ENCODE measurements at regions not wholly inside any gene's neighbourhood (a gene's known extent, or its start where the extent isn't known, plus 50 kb on each side); places are given as distances from the start of the nearest gene placed in this dataset.

DNA sequence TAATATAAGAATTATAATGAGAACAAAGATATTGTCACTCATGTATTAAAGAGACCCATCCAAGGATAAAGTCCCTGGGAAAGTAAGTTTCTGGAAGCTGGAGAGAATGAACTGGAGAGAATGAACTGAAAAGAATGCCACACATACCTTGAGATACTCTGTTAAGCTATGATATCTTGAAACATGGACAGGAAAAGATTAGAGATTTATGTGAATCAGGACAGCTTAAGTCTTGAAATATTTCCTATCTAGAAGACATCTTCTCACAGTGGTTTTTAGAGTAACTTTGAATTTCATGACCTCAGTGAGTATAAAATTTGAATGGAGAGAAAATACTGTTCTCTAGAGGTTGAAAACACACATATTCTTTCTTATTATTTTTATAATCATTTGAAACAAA is 201.3 kb upstream of the HMCN1 start:
- no peaks in the 10 kb centered on the region for H3K36me3 ChIP-seq (ENCODE audit: control insufficient read depth, insufficient read depth, low read length)
- ATAC-seq (ENCODE audit: low read depth) (no peak), DNase-seq (no peak)
- no peak overlapping the region; the same call in 1 of the 2 replicates for H3K18ac ChIP-seq (ENCODE audit: low read depth, low read length)
- intact Hi-C loops (cut with micrococcal nuclease), result no loop called here
- no peak overlapping the region for H4K91ac ChIP-seq (ENCODE audit: insufficient read depth, low read depth, low read length)
- no peak overlapping the region for H2AK9ac ChIP-seq (replicated peaks; ENCODE audit: low read depth, low read length, poor library complexity)
- H3K14ac ChIP-seq (replicated peaks; ENCODE audit: low read depth, low read length), result no peak overlapping the region
- no peaks in the 10 kb centered on the region for H3K4me1 ChIP-seq (ENCODE audit: control insufficient read depth, insufficient read depth, low read length)
- TF ChIP-seq, protein P1, sequence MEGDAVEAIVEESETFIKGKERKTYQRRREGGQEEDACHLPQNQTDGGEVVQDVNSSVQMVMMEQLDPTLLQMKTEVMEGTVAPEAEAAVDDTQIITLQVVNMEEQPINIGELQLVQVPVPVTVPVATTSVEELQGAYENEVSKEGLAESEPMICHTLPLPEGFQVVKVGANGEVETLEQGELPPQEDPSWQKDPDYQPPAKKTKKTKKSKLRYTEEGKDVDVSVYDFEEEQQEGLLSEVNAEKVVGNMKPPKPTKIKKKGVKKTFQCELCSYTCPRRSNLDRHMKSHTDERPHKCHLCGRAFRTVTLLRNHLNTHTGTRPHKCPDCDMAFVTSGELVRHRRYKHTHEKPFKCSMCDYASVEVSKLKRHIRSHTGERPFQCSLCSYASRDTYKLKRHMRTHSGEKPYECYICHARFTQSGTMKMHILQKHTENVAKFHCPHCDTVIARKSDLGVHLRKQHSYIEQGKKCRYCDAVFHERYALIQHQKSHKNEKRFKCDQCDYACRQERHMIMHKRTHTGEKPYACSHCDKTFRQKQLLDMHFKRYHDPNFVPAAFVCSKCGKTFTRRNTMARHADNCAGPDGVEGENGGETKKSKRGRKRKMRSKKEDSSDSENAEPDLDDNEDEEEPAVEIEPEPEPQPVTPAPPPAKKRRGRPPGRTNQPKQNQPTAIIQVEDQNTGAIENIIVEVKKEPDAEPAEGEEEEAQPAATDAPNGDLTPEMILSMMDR (conservative IDR thresholded peaks at IDR 0.05; ENCODE audit: low read depth, low read length), result no peak
- TF ChIP-seq, protein P2, sequence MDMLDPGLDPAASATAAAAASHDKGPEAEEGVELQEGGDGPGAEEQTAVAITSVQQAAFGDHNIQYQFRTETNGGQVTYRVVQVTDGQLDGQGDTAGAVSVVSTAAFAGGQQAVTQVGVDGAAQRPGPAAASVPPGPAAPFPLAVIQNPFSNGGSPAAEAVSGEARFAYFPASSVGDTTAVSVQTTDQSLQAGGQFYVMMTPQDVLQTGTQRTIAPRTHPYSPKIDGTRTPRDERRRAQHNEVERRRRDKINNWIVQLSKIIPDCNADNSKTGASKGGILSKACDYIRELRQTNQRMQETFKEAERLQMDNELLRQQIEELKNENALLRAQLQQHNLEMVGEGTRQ (IDR thresholded peaks at IDR 0.05; ENCODE audit: low read depth, low read length), result no peak
- no peak for TF ChIP-seq MAZ (IDR thresholded peaks at IDR 0.05; ENCODE audit: borderline replicate concordance, low read depth, low read length)
- TF ChIP-seq NFE2L2 (IDR thresholded peaks at IDR 0.05; ENCODE audit: low read depth, low read length), result no peak
- TF ChIP-seq, protein P3, sequence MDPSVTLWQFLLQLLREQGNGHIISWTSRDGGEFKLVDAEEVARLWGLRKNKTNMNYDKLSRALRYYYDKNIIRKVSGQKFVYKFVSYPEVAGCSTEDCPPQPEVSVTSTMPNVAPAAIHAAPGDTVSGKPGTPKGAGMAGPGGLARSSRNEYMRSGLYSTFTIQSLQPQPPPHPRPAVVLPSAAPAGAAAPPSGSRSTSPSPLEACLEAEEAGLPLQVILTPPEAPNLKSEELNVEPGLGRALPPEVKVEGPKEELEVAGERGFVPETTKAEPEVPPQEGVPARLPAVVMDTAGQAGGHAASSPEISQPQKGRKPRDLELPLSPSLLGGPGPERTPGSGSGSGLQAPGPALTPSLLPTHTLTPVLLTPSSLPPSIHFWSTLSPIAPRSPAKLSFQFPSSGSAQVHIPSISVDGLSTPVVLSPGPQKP (IDR thresholded peaks at IDR 0.05; ENCODE audit: borderline replicate concordance, low read depth, low read length), result no peak
- TF ChIP-seq MXI1 (IDR thresholded peaks at IDR 0.05; ENCODE audit: borderline replicate concordance, low read depth, low read length), result no peak
- TF ChIP-seq POLR2A (IDR thresholded peaks at IDR 0.05; ENCODE audit: low read depth, low read length), result no peak
- H2BK5ac ChIP-seq (ENCODE audit: low read depth, low read length, poor library complexity, severe bottlenecking), result no peak overlapping the region
- no peak overlapping the region for H3K4me2 ChIP-seq (ENCODE audit: low read depth, low read length)
- H2AFZ ChIP-seq (replicated peaks; ENCODE audit: low read length, poor library complexity), result no peak overlapping the region
- H3K9ac ChIP-seq (ENCODE audit: low read depth, low read length), result no peak overlapping the region
- no peak overlapping the region for H3K23ac ChIP-seq (ENCODE audit: low read depth, low read length)
- no peaks in the 10 kb centered on the region for H3K9me3 ChIP-seq (ENCODE audit: control insufficient read depth, insufficient read depth, low read length)
- H3K56ac ChIP-seq (ENCODE audit: extremely low read depth, insufficient read depth, low read length), result no peak overlapping the region
- no peak overlapping the region for H2BK120ac ChIP-seq (ENCODE audit: low read depth, low read length)
- H4K8ac ChIP-seq (ENCODE audit: low read depth in 2 of 2, low read length in 2 of 2), result no peak overlapping the region
- H3K4me3 ChIP-seq (ENCODE audit: insufficient read depth, low read depth, low read length), result no peak overlapping the region
- no peaks in the 10 kb centered on the region for H3K9me1 ChIP-seq (ENCODE audit: insufficient read depth, low read length)
- CTCF ChIA-PET, result interaction anchor here (1.0 kb wide), 2 partner anchors 12 to 15 kb away, joined by 3 to 5 read pairs; no protein-coding TSS in a partner anchor
- H3K4ac ChIP-seq (ENCODE audit: low read depth, low read length), result no peak overlapping the region
- H4K5ac ChIP-seq (ENCODE audit: low read depth, low read length), result no peak overlapping the region
- BruUV-seq (replicated peaks), result no TSS peak
- H4K20me1 ChIP-seq (ENCODE audit: insufficient read depth, low read length), result no peaks in the 10 kb centered on the region
- no peak overlapping the region for H2BK20ac ChIP-seq (ENCODE audit: low read depth, low read length)
- H3K27ac ChIP-seq (ENCODE audit: insufficient read depth, low read length), result no peak overlapping the region
- POLR2A ChIA-PET (ENCODE audit: unreplicated experiment), result no interaction called here
- in situ Hi-C loops (cut with MboI; ENCODE audit: low sequenced_read_pairs), result no loop called here
- dilution Hi-C loops (cut with HindIII; ENCODE audit: low sequenced_read_pairs, unreplicated experiment), result no loop called here
- no peak overlapping the region for H2AK5ac ChIP-seq (ENCODE audit: low read depth, low read length)
- H3K79me1 ChIP-seq (ENCODE audit: low read depth in 1 of 2, low read length in 2 of 2), result no peaks in the 10 kb centered on the region
- H2BK15ac ChIP-seq (ENCODE audit: low read depth, low read length), result no peak overlapping the region
- no peaks in the 10 kb centered on the region; the same call in none of the 2 replicates for H3K27me3 ChIP-seq (ENCODE audit: control insufficient read depth, insufficient read depth, low read length)

Data from IMR-90 (cell line).